Esophagus (tissue), 2 donors: ENCODE measurements at regions not wholly inside any gene's neighbourhood (a gene's known extent, or its start where the extent isn't known, plus 50 kb on each side); places are given as distances from the start of the nearest gene placed in this dataset.

Experiments
- H3K27ac ChIP-seq, 2 donors: one replicate each; pipeline ENCODE4 v1.5.1; 2013; ENCODE audit warnings: low read depth in 2 of 2, mild to moderate bottlenecking in 2 of 2, inconsistent platforms in 1 of 2, low read length in 1 of 2, moderate library complexity in 1 of 2
- H3K27me3 ChIP-seq, 2 donors: one replicate each; pipeline ENCODE4 v1.6.1; 2013; ENCODE audit warnings: low read length in 2 of 2, control low read depth in 1 of 2, mild to moderate bottlenecking in 1 of 2; ENCODE audit not compliant: insufficient read depth in 2 of 2, control insufficient read depth in 1 of 2
- H3K36me3 ChIP-seq, 2 donors: one replicate each; pipeline ENCODE4 v1.6.1; 2013; ENCODE audit warnings: low read length in 1 of 2; ENCODE audit not compliant: control insufficient read depth in 2 of 2, insufficient read depth in 2 of 2
- H3K4me1 ChIP-seq, 2 donors: one replicate each; pipeline ENCODE4 v1.6.1; 2013; ENCODE audit warnings: low read length in 1 of 2; ENCODE audit not compliant: control insufficient read depth in 2 of 2, insufficient read depth in 2 of 2
- H3K4me3 ChIP-seq, 2 donors: one replicate each; pipeline ENCODE4 v1.5.1; 2013; ENCODE audit warnings: low read length in 2 of 2, mild to moderate bottlenecking in 2 of 2, low read depth in 1 of 2, moderate library complexity in 1 of 2
- H3K9me3 ChIP-seq, 2 donors: one replicate each; pipeline ENCODE4 v1.6.1; 2013; ENCODE audit warnings: mild to moderate bottlenecking in 2 of 2, low read depth in 1 of 2, low read length in 1 of 2, moderate library complexity in 1 of 2; ENCODE audit not compliant: control insufficient read depth in 2 of 2, insufficient read depth in 1 of 2
- WGBS, 2 donors: extraction: QIAGEN DNeasy Blood & Tissue Kit; methylation state at CpG; one replicate each; pipeline ENCODE4 v1.1.7; 2013; 5-methylcytosine and 5-hydroxymethylcytosine counted together
- donor health status: healthy with polysubstance abuse.
- donor health status: Bipolar disorder and iron deficiency.

GRCh38 chr14:97924922-97925613, 1127.9 kb downstream of the VRK1 start:
- Histone ChIP-seq H3K4me3 (no peak overlapping the region), H3K27ac (no peak overlapping the region), H3K4me1 (no peaks in the 10 kb centered on the region), H3K9me3 (no peaks in the 10 kb centered on the region), H3K36me3 (no peaks in the 10 kb centered on the region), H3K27me3 (no peaks in the 10 kb centered on the region)
- WGBS, 2 donors, result 76 to 83% methylated on average over 11 of the region's 11 CpGs

- 71 to 79% methylated on average over 8 of the region's 8 CpGs for WGBS, 2 donors
- H3K4me3 ChIP-seq, result no peak overlapping the region
- H3K27me3 ChIP-seq, result no peaks in the 10 kb centered on the region
- no peaks in the 10 kb centered on the region for H3K4me1 ChIP-seq
- H3K9me3 ChIP-seq, result no peaks in the 10 kb centered on the region
- H3K36me3 ChIP-seq, result no peaks in the 10 kb centered on the region
- no peak overlapping the region for H3K27ac ChIP-seq
Observed at GRCh38 chr14:97930166-97930565, 1133.0 kb downstream of the VRK1 start.

GRCh38 chr14:97931273-97931672, 1134.1 kb downstream of the VRK1 start:
- Histone ChIP-seq H3K27me3 (no peaks in the 10 kb centered on the region), H3K4me1 (no peaks in the 10 kb centered on the region), H3K4me3 (no peak overlapping the region), H3K9me3 (no peaks in the 10 kb centered on the region), H3K36me3 (no peaks in the 10 kb centered on the region), H3K27ac (no peak overlapping the region)
- WGBS, 2 donors, result 90 to 92% methylated on average over 4 of the region's 4 CpGs

GRCh38 chr14:97942921-97943320, 1145.7 kb downstream of the VRK1 start:
- H3K4me3 ChIP-seq, result no peak overlapping the region
- no peaks in the 10 kb centered on the region for H3K36me3 ChIP-seq
- no peaks in the 10 kb centered on the region for H3K4me1 ChIP-seq
- WGBS, 2 donors, result 55 to 99% methylated on average over 1 of the region's 1 CpG
- peaks cover 0 to 2% of the 10 kb centered on the region in 2 donors for H3K9me3 ChIP-seq
- H3K27me3 ChIP-seq, result no peaks in the 10 kb centered on the region
- H3K27ac ChIP-seq, result no peak overlapping the region

- H3K27me3 ChIP-seq, result no peaks in the 10 kb centered on the region
- H3K27ac ChIP-seq, result no peak overlapping the region
- no peaks in the 10 kb centered on the region for H3K4me1 ChIP-seq
- WGBS, 2 donors, result 49% methylated on average over 1 of the region's 1 CpG
- H3K36me3 ChIP-seq, result no peaks in the 10 kb centered on the region
- H3K4me3 ChIP-seq, result no peak overlapping the region
- H3K9me3 ChIP-seq, result peaks cover 0 to 2% of the 10 kb centered on the region in 2 donors
Observed at GRCh38 chr14:97943619-97944018, 1146.4 kb downstream of the VRK1 start.

GRCh38 chr14:97944380-97944779, 1147.2 kb downstream of the VRK1 start:
- Histone ChIP-seq H3K27ac (no peak overlapping the region), H3K4me1 (peaks cover 0 to 5% of the 10 kb centered on the region in 2 donors), H3K4me3 (no peak overlapping the region), H3K36me3 (no peaks in the 10 kb centered on the region), H3K9me3 (no peaks in the 10 kb centered on the region), H3K27me3 (no peaks in the 10 kb centered on the region)
- WGBS, 2 donors, result 85 to 96% methylated on average over 1 of the region's 1 CpG

GRCh38 chr14:97945631-97946030, 1148.4 kb downstream of the VRK1 start:
- no peak overlapping the region for H3K4me3 ChIP-seq
- H3K9me3 ChIP-seq, result no peaks in the 10 kb centered on the region
- H3K36me3 ChIP-seq, result no peaks in the 10 kb centered on the region
- no peaks in the 10 kb centered on the region for H3K27me3 ChIP-seq
- no peak overlapping the region for H3K27ac ChIP-seq
- peaks cover 0 to 5% of the 10 kb centered on the region in 2 donors for H3K4me1 ChIP-seq

- Histone ChIP-seq H3K4me3 (no peak overlapping the region), H3K9me3 (no peaks in the 10 kb centered on the region), H3K27ac (no peak overlapping the region), H3K4me1 (peaks cover 0 to 5% of the 10 kb centered on the region in 2 donors), H3K36me3 (no peaks in the 10 kb centered on the region), H3K27me3 (no peaks in the 10 kb centered on the region)
- 47 to 68% methylated on average over 2 of the region's 2 CpGs for WGBS, 2 donors
Observed at GRCh38 chr14:97946240-97946639, 1149.1 kb downstream of the VRK1 start.

- 84 to 85% methylated on average over 9 of the region's 9 CpGs for WGBS, 2 donors
- H3K9me3 ChIP-seq, result no peaks in the 10 kb centered on the region
- peaks cover 0 to 5% of the 10 kb centered on the region in 2 donors for H3K4me1 ChIP-seq
- H3K36me3 ChIP-seq, result no peaks in the 10 kb centered on the region
- no peak overlapping the region for H3K4me3 ChIP-seq
- no peaks in the 10 kb centered on the region for H3K27me3 ChIP-seq
- H3K27ac ChIP-seq, result no peak overlapping the region
Observed at GRCh38 chr14:97946641-97947040, 1149.5 kb downstream of the VRK1 start.

GRCh38 chr14:97948841-97949240, 1151.7 kb downstream of the VRK1 start:
- H3K9me3 ChIP-seq, result no peaks in the 10 kb centered on the region
- no peak overlapping the region for H3K27ac ChIP-seq
- WGBS, 2 donors, result 48 to 58% methylated on average over 13 of the region's 13 CpGs

More at GRCh38 chr14:97948841-97949240, 1151.7 kb downstream of the VRK1 start:
- H3K4me3 ChIP-seq, result no peak overlapping the region
- H3K36me3 ChIP-seq, result no peaks in the 10 kb centered on the region
- H3K27me3 ChIP-seq, result no peaks in the 10 kb centered on the region
- H3K4me1 ChIP-seq, result peaks cover 0 to 5% of the 10 kb centered on the region in 2 donors
